Smooth muscle cell (in vitro differentiated cells): ENCODE measurements at regions not wholly inside any gene's neighbourhood (a gene's known extent, or its start where the extent isn't known, plus 50 kb on each side); places are given as distances from the start of the nearest gene placed in this dataset.

Experiments used
- DNase-seq: peaks from one replicate; lab custom pipeline; 2025; ENCODE audit not compliant: unreplicated experiment; lab: John Stamatoyannopoulos, UW
- H2AFZ ChIP-seq: fragments of 200-600 bp; sonication (generic); 2 replicates; pipeline ENCODE4 v1.6.0; 2016; ENCODE audit warnings: antibody characterized with exemption, low read depth, mild to moderate bottlenecking
- H3F3A ChIP-seq: fragments of 200-600 bp; sonication (generic); 2 replicates; pipeline ENCODE4 v1.6.0; 2017; ENCODE audit warnings: antibody characterized with exemption, low read depth
- H3K27ac ChIP-seq: fragments of 200-600 bp; sonication (generic); 2 replicates; pipeline ENCODE4 v1.5.1; 2016; ENCODE audit warnings: low read depth, mild to moderate bottlenecking
- H3K27me3 ChIP-seq: fragments of 200-600 bp; sonication (generic); 2 replicates; pipeline ENCODE4 v1.6.1; 2016; ENCODE audit warnings: low read depth, mild to moderate bottlenecking
- H3K36me3 ChIP-seq: fragments of 200-600 bp; sonication (generic); 2 replicates; pipeline ENCODE4 v1.5.1; 2016; ENCODE audit warnings: low read depth
- H3K4me1 ChIP-seq: fragments of 200-600 bp; sonication (generic); 2 replicates; pipeline ENCODE4 v1.5.1; 2016; ENCODE audit warnings: low read depth
- H3K4me2 ChIP-seq: fragments of 200-600 bp; sonication (generic); 2 replicates; pipeline ENCODE4 v1.6.0; 2016; ENCODE audit warnings: mild to moderate bottlenecking
- H3K4me3 ChIP-seq: fragments of 200-600 bp; sonication (generic); 2 replicates; pipeline ENCODE4 v1.5.1; 2016; ENCODE audit warnings: mild to moderate bottlenecking
- H3K79me2 ChIP-seq: fragments of 200-600 bp; sonication (generic); 2 replicates; pipeline ENCODE4 v1.6.0; 2016; ENCODE audit warnings: low read depth, mild to moderate bottlenecking
- H3K9ac ChIP-seq: fragments of 200-600 bp; sonication (generic); 2 replicates; pipeline ENCODE4 v1.6.0; 2016; ENCODE audit warnings: low read depth
- H3K9me3 ChIP-seq: fragments of 200-600 bp; sonication (generic); replicated peaks from 2 replicates; pipeline ENCODE4 v1.5.1; 2016; ENCODE audit warnings: low read depth
- H4K20me1 ChIP-seq: fragments of 200-600 bp; sonication (generic); 2 replicates; pipeline ENCODE4 v1.6.0; 2016; ENCODE audit warnings: low read depth
- WGBS: methylation state at CpG from one replicate; pipeline ENCODE4 v1.1.7; 2016; ENCODE audit warnings: low lambda C conversion rate; 5-methylcytosine and 5-hydroxymethylcytosine counted together
- TF ChIP-seq, protein P1 (sequence below): fragments of 200-600 bp; sonication (generic); IDR thresholded peaks from 2 replicates; pipeline ENCODE4 v1.5.1; 2017; ENCODE audit warnings: borderline replicate concordance, mild to moderate bottlenecking, antibody characterized with exemption; ENCODE audit not compliant: insufficient read depth, poor library complexity, severe bottlenecking

GRCh38 chr5:176748073-176748966 is 62.0 kb upstream of the UNC5A start:
- Histone ChIP-seq H3K4me2 (no peak overlapping the region), H3F3A (no peaks in the 10 kb centered on the region), H3K27ac (no peak overlapping the region), H3K27me3 (peaks cover 41% of the 10 kb centered on the region), H3K9ac (no peak overlapping the region), H3K9me3 (no peaks in the 10 kb centered on the region), H4K20me1 (no peaks in the 10 kb centered on the region), H3K36me3 (no peaks in the 10 kb centered on the region), H2AFZ (no peak overlapping the region), H3K4me3 (no peak overlapping the region), H3K79me2 (no peaks in the 10 kb centered on the region), H3K4me1 (peaks cover 19% of the 10 kb centered on the region)
- no peak for DNase-seq
- WGBS: 66% methylated on average over 23 of the region's 24 CpGs
- TF ChIP-seq, protein P1, sequence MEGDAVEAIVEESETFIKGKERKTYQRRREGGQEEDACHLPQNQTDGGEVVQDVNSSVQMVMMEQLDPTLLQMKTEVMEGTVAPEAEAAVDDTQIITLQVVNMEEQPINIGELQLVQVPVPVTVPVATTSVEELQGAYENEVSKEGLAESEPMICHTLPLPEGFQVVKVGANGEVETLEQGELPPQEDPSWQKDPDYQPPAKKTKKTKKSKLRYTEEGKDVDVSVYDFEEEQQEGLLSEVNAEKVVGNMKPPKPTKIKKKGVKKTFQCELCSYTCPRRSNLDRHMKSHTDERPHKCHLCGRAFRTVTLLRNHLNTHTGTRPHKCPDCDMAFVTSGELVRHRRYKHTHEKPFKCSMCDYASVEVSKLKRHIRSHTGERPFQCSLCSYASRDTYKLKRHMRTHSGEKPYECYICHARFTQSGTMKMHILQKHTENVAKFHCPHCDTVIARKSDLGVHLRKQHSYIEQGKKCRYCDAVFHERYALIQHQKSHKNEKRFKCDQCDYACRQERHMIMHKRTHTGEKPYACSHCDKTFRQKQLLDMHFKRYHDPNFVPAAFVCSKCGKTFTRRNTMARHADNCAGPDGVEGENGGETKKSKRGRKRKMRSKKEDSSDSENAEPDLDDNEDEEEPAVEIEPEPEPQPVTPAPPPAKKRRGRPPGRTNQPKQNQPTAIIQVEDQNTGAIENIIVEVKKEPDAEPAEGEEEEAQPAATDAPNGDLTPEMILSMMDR: no peak

DNA sequence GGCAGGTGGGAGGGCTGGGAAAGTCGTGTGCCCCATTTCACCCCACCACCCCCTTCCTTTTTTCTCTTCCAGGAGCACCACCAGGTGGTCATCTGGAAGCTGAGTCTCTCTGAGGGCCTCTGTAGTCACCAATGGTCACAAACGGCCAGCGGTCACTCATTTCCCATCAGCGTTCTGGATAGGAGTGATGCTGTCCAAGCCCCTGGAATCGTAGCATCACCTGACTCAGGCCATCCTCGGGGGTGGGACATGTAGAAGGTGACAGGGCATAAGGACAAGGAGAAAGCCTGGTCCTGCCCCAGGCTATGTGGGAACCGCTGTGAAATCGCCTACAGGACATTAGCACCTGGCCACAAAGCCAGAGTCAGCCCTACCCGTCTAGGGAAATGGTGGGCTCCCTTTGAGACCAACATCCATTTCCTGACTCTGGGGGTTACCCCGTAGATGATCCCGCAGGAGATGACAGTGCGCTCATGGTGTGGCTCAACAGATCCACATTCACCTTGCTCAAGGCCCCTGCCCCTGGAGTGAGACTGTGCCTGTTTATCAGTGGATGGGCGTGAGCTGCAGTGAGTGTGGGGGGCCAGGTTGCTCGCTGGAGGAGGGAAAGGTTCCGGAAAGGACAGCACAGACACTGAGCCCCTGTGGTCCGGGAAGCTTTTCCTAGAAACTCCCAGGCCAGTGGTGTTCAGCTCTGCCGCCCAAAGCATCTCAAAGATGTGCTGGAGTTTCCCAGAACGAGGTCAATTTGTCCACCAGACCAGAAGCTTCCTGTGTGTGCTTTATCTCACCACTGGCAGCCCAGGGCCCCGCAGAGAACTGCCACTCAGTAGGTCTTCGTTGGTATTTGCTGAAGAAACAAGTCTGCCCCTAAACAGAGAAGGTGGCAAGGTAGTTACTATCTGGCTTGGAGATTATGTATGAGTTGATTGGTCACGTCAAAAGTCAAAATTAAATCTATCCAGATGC is 61.1 kb upstream of the UNC5A start:
- Histone ChIP-seq H3K27ac (no peak overlapping the region), H2AFZ (no peak overlapping the region), H3K36me3 (no peaks in the 10 kb centered on the region), H4K20me1 (no peaks in the 10 kb centered on the region), H3K4me3 (no peak overlapping the region), H3F3A (no peaks in the 10 kb centered on the region), H3K4me1 (peaks cover 10% of the 10 kb centered on the region), H3K9ac (no peak overlapping the region), H3K9me3 (no peaks in the 10 kb centered on the region), H3K79me2 (no peaks in the 10 kb centered on the region), H3K27me3 (peaks cover 31% of the 10 kb centered on the region), H3K4me2 (no peak overlapping the region)
- 88% methylated on average over 21 of the region's 21 CpGs for WGBS
- DNase-seq: no peak
- TF ChIP-seq, protein P1: no peak

DNA sequence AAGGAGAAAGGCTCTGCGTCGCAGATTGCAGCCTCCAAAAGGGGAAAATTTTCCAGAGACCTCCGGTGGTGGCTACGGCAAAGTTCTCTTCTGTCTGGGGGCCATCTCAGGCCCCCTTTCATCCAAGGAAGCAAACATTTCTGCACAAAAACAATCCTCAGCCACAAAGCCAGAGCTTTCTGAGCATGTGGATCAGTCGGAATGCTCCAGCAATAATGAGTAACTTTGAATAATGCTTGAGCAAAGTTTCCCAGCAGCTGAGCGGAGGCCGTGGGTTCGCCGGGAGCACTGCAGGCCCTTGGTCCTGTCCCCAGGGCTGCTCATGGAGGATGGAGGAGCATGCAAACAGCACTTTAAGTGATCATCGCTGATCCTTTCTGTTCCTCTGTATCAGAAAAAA is 60.2 kb upstream of the UNC5A start:
- Histone ChIP-seq H2AFZ (no peak overlapping the region), H3K4me2 (no peak overlapping the region), H3K4me1 (peaks cover 6% of the 10 kb centered on the region), H3K9ac (no peak overlapping the region), H4K20me1 (no peaks in the 10 kb centered on the region), H3K27ac (no peak overlapping the region), H3K36me3 (no peaks in the 10 kb centered on the region), H3K4me3 (no peak overlapping the region), H3K79me2 (no peaks in the 10 kb centered on the region), H3K9me3 (no peaks in the 10 kb centered on the region), H3F3A (no peaks in the 10 kb centered on the region), H3K27me3 (peaks cover 23% of the 10 kb centered on the region)
- TF ChIP-seq, protein P1: no peak
- 86% methylated on average over 10 of the region's 10 CpGs for WGBS
- DNase-seq: no peak
